LNCaP clone FGC (cell line): ENCODE measurements at regions not wholly inside any gene's neighbourhood (a gene's known extent, or its start where the extent isn't known, plus 50 kb on each side); places are given as distances from the start of the nearest gene placed in this dataset.

ENCODE experiments used
- DNase-seq: peaks from one replicate; pipeline ENCODE4 v3.0.0-alpha.2; 2011; ENCODE audit warnings: low read depth
- H3K4me3 ChIP-seq: 2 replicates; pipeline ENCODE4 v1.5.1; 2011; ENCODE audit warnings: mild to moderate bottlenecking, low read depth, low read length, control low read depth
- CTCF ChIP-seq: IDR thresholded peaks from 2 replicates; pipeline ENCODE4 v1.5.1; 2012; ENCODE audit warnings: mild to moderate bottlenecking; ENCODE audit not compliant: control insufficient read depth, insufficient read depth; ENCODE audit errors: extremely low read depth

- H3K4me3 ChIP-seq = no peak overlapping the region
- TF ChIP-seq CTCF = no peak
- no peak for DNase-seq
Observed at GRCh38 chr2:217687771-217688170, 315.0 kb downstream of the TNS1 start.

- DNase-seq = peak; percentile 58
- TF ChIP-seq CTCF = no peak
- no peak overlapping the region for H3K4me3 ChIP-seq
Observed at GRCh38 chr2:217685255-217685605, 317.6 kb downstream of the TNS1 start.

GRCh38 chr2:217684431-217685254, 318.2 kb downstream of the TNS1 start:
- DNase-seq = no peak
- no peak overlapping the region for H3K4me3 ChIP-seq
- no peak for TF ChIP-seq CTCF

GRCh38 chr2:217683106-217683870, 319.5 kb downstream of the TNS1 start:
- TF ChIP-seq CTCF = no peak
- DNase-seq = no peak
- no peak overlapping the region for H3K4me3 ChIP-seq

- no peak for DNase-seq
- no peak for TF ChIP-seq CTCF
- no peak overlapping the region for H3K4me3 ChIP-seq
Observed at GRCh38 chr2:217681791-217682190, 321.0 kb downstream of the TNS1 start.

GRCh38 chr2:217680381-217680780, 322.4 kb downstream of the TNS1 start:
- DNase-seq = no peak
- no peak overlapping the region for H3K4me3 ChIP-seq
- TF ChIP-seq CTCF = no peak
